Activated naive CD4-positive, alpha-beta T cell treated with anti-CD3 and anti-CD28 coated beads, Interleukin-2, amount 50 U/mL, for 72 hours (primary cell): ENCODE measurements at regions not wholly inside any gene's neighbourhood (a gene's known extent, or its start where the extent isn't known, plus 50 kb on each side); places are given as distances from the start of the nearest gene placed in this dataset.

ENCODE experiments used
- ATAC-seq, 2 donors: fragments of 150-1000 bp; cut with Tn5 transposase; 2 replicates each; pipeline ENCODE4 v1.10.0; 2021; ENCODE audit warnings: mild to moderate bottlenecking in 2 of 2, moderate library complexity in 2 of 2
- DNase-seq, 2 donors: peaks; one replicate each; pipeline ENCODE4 v3.0.0; 2021 to 2022; ENCODE audit warnings: low spot score in 2 of 2
- H3K27ac Mint-ChIP-seq, 2 donors: one replicate each; pipeline ENCODE4 v1.8.0; 2022; ENCODE audit warnings: mild to moderate bottlenecking in 2 of 2, mixed read lengths in 2 of 2
- H3K36me3 Mint-ChIP-seq, 2 donors: one replicate each; pipeline ENCODE4 v1.8.0; 2022; ENCODE audit warnings: mixed read lengths in 2 of 2
- H3K9me3 Mint-ChIP-seq, 2 donors: one replicate each; pipeline ENCODE4 v1.8.0; 2022; ENCODE audit warnings: mixed read lengths in 2 of 2

- Mint-ChIP-seq H3K27ac (no peak overlapping the region), H3K9me3 (no peaks in the 10 kb centered on the region), H3K36me3 (no peaks in the 10 kb centered on the region)
- no peak for DNase-seq
- ATAC-seq = no peak
Observed at GRCh38 chr15:34700891-34701427, 53.8 kb downstream of the GJD2 start.

- Mint-ChIP-seq H3K9me3 (no peaks in the 10 kb centered on the region), H3K36me3 (no peaks in the 10 kb centered on the region), H3K27ac (no peak overlapping the region)
- no peak for ATAC-seq
- no peak for DNase-seq
Observed at GRCh38 chr15:34699968-34700640, 54.7 kb downstream of the GJD2 start.

- DNase-seq (no peak), ATAC-seq (no peak)
- Mint-ChIP-seq H3K27ac (no peak overlapping the region), H3K36me3 (no peaks in the 10 kb centered on the region), H3K9me3 (no peaks in the 10 kb centered on the region)
Observed at GRCh38 chr15:34696506-34696905, 58.3 kb downstream of the GJD2 start.

GRCh38 chr15:34693053-34693744 is 61.6 kb downstream of the GJD2 start:
- no peaks in the 10 kb centered on the region for H3K36me3 Mint-ChIP-seq
- peaks cover 4 to 13% of the 10 kb centered on the region in 2 donors for H3K9me3 Mint-ChIP-seq
- ATAC-seq = no peak
- no peak overlapping the region for H3K27ac Mint-ChIP-seq
- no peak for DNase-seq

GRCh38 chr15:34691034-34691433 is 63.8 kb downstream of the GJD2 start:
- DNase-seq (no peak), ATAC-seq (no peak)
- Mint-ChIP-seq H3K9me3 (peaks cover 4 to 13% of the 10 kb centered on the region in 2 donors), H3K36me3 (no peaks in the 10 kb centered on the region), H3K27ac (no peak overlapping the region)

- ATAC-seq (no peak), DNase-seq (no peak)
- Mint-ChIP-seq H3K36me3 (no peaks in the 10 kb centered on the region), H3K27ac (peak overlapping the region in 1 of 2 donors; percentile 48), H3K9me3 (peaks cover 4 to 13% of the 10 kb centered on the region in 2 donors)
Observed at GRCh38 chr15:34688699-34689098, 66.1 kb downstream of the GJD2 start.

- no peak for ATAC-seq
- H3K36me3 Mint-ChIP-seq = no peaks in the 10 kb centered on the region
Observed at GRCh38 chr15:34684351-34684750, 70.4 kb downstream of the GJD2 start.

GRCh38 chr15:34682674-34683073 is 72.1 kb downstream of the GJD2 start:
- Mint-ChIP-seq H3K9me3 (no peaks in the 10 kb centered on the region), H3K36me3 (no peaks in the 10 kb centered on the region), H3K27ac (no peak overlapping the region)
- DNase-seq (no peak), ATAC-seq (no peak)

More at GRCh38 chr15:34684351-34684750, 70.4 kb downstream of the GJD2 start:
- Mint-ChIP-seq H3K27ac (no peak overlapping the region), H3K9me3 (peaks cover 4 to 5% of the 10 kb centered on the region in 2 donors)
- no peak for DNase-seq

GRCh38 chr15:34679291-34679690 is 75.5 kb downstream of the GJD2 start:
- Mint-ChIP-seq H3K9me3 (no peaks in the 10 kb centered on the region), H3K27ac (no peak overlapping the region), H3K36me3 (no peaks in the 10 kb centered on the region)
- ATAC-seq (no peak), DNase-seq (no peak)

- no peak overlapping the region for H3K27ac Mint-ChIP-seq
- DNase-seq (no peak), ATAC-seq (no peak)
- H3K9me3 Mint-ChIP-seq = no peaks in the 10 kb centered on the region
- H3K36me3 Mint-ChIP-seq = no peaks in the 10 kb centered on the region
Observed at GRCh38 chr15:34673241-34673640, 81.6 kb downstream of the GJD2 start.

- Mint-ChIP-seq H3K27ac (no peak overlapping the region), H3K36me3 (no peaks in the 10 kb centered on the region), H3K9me3 (no peaks in the 10 kb centered on the region)
- no peak for DNase-seq
- ATAC-seq = no peak
Observed at GRCh38 chr15:34665498-34666116, 82.2 kb upstream of the GOLGA8B start.

- H3K27ac Mint-ChIP-seq = no peak overlapping the region
- no peaks in the 10 kb centered on the region for H3K9me3 Mint-ChIP-seq
- H3K36me3 Mint-ChIP-seq = no peaks in the 10 kb centered on the region
- DNase-seq (no peak), ATAC-seq (no peak)
Observed at GRCh38 chr15:34664418-34664817, 81.0 kb upstream of the GOLGA8B start.

GRCh38 chr15:34663101-34663500 is 79.7 kb upstream of the GOLGA8B start:
- Mint-ChIP-seq H3K9me3 (no peaks in the 10 kb centered on the region), H3K36me3 (no peaks in the 10 kb centered on the region), H3K27ac (no peak overlapping the region)
- ATAC-seq (no peak), DNase-seq (no peak)

GRCh38 chr15:34659056-34659455 is 75.6 kb upstream of the GOLGA8B start:
- Mint-ChIP-seq H3K36me3 (no peaks in the 10 kb centered on the region), H3K9me3 (no peaks in the 10 kb centered on the region), H3K27ac (no peak overlapping the region)
- DNase-seq (no peak), ATAC-seq (no peak)

GRCh38 chr15:34657469-34658127 is 74.1 kb upstream of the GOLGA8B start:
- ATAC-seq = no peak
- DNase-seq = no peak
- H3K27ac Mint-ChIP-seq = no peak overlapping the region
- H3K9me3 Mint-ChIP-seq = no peaks in the 10 kb centered on the region
- H3K36me3 Mint-ChIP-seq = no peaks in the 10 kb centered on the region

- Mint-ChIP-seq H3K27ac (no peak overlapping the region), H3K36me3 (no peaks in the 10 kb centered on the region), H3K9me3 (no peaks in the 10 kb centered on the region)
- DNase-seq (no peak), ATAC-seq (no peak)
Observed at GRCh38 chr15:34656005-34656796, 72.8 kb upstream of the GOLGA8B start.
